ENCODE measurements at regions not wholly inside any gene's neighbourhood (a gene's known extent, or its start where the extent isn't known, plus 50 kb on each side); places are given as distances from the start of the nearest gene placed in this dataset.

- TF ChIP-seq, protein P1, sequence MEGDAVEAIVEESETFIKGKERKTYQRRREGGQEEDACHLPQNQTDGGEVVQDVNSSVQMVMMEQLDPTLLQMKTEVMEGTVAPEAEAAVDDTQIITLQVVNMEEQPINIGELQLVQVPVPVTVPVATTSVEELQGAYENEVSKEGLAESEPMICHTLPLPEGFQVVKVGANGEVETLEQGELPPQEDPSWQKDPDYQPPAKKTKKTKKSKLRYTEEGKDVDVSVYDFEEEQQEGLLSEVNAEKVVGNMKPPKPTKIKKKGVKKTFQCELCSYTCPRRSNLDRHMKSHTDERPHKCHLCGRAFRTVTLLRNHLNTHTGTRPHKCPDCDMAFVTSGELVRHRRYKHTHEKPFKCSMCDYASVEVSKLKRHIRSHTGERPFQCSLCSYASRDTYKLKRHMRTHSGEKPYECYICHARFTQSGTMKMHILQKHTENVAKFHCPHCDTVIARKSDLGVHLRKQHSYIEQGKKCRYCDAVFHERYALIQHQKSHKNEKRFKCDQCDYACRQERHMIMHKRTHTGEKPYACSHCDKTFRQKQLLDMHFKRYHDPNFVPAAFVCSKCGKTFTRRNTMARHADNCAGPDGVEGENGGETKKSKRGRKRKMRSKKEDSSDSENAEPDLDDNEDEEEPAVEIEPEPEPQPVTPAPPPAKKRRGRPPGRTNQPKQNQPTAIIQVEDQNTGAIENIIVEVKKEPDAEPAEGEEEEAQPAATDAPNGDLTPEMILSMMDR (IDR thresholded peaks at IDR 0.05; ENCODE audit: low read length), result no peak
- no peak for TF ChIP-seq EZH2 (optimal IDR thresholded peaks at IDR 0.05; ENCODE audit: low read depth, low read length)
Observed at GRCh38 chr21:38092051-38092450, 164.7 kb upstream of the KCNJ15 start.
